KOPT-K1 (cell line): ENCODE measurements at regions not wholly inside any gene's neighbourhood (a gene's known extent, or its start where the extent isn't known, plus 50 kb on each side); places are given as distances from the start of the nearest gene placed in this dataset.

ENCODE experiments used
- H3K27ac ChIP-seq: fragments of 200-600 bp; sonication (generic); 2 replicates; pipeline ENCODE4 v1.5.1; 2016; ENCODE audit warnings: antibody characterized with exemption, mild to moderate bottlenecking, low read depth, low read length; ENCODE audit not compliant: poor library complexity, severe bottlenecking
- H3K36me3 ChIP-seq: fragments of 200-600 bp; sonication (generic); 2 replicates; pipeline ENCODE4 v1.5.1; 2017; ENCODE audit warnings: antibody characterized with exemption, mild to moderate bottlenecking, low read length, moderate library complexity; ENCODE audit not compliant: insufficient read depth
- H3K9me3 ChIP-seq: fragments of 200-600 bp; sonication (generic); 2 replicates; pipeline ENCODE4 v1.5.1; 2017; ENCODE audit warnings: antibody characterized with exemption, low read length, mild to moderate bottlenecking; ENCODE audit not compliant: insufficient read depth, poor library complexity, severe bottlenecking

GRCh38 chr13:104310861-104311260, 1244.6 kb upstream of the SLC10A2 start:
- Histone ChIP-seq H3K36me3 (no peaks in the 10 kb centered on the region), H3K27ac (no peak overlapping the region), H3K9me3 (peaks cover 3% of the 10 kb centered on the region)

- H3K36me3 ChIP-seq, result no peaks in the 10 kb centered on the region
- peaks cover 3% of the 10 kb centered on the region for H3K9me3 ChIP-seq
- H3K27ac ChIP-seq, result no peak overlapping the region
Measured at GRCh38 chr13:104309431-104309830, 1243.2 kb upstream of the SLC10A2 start.

GRCh38 chr13:104301171-104301975, 1235.2 kb upstream of the SLC10A2 start:
- no peak overlapping the region for H3K27ac ChIP-seq
- peaks cover 6% of the 10 kb centered on the region for H3K9me3 ChIP-seq
- no peaks in the 10 kb centered on the region for H3K36me3 ChIP-seq

- no peaks in the 10 kb centered on the region for H3K36me3 ChIP-seq
- peaks cover 4% of the 10 kb centered on the region for H3K9me3 ChIP-seq
- H3K27ac ChIP-seq, result no peak overlapping the region
Measured at GRCh38 chr13:104297075-104297474, 1230.9 kb upstream of the SLC10A2 start.

- Histone ChIP-seq H3K9me3 (peaks cover 4% of the 10 kb centered on the region), H3K27ac (no peak overlapping the region), H3K36me3 (no peaks in the 10 kb centered on the region)
Measured at GRCh38 chr13:104296286-104296685, 1230.1 kb upstream of the SLC10A2 start.

GRCh38 chr13:104295537-104295936, 1229.3 kb upstream of the SLC10A2 start:
- Histone ChIP-seq H3K36me3 (no peaks in the 10 kb centered on the region), H3K27ac (no peak overlapping the region), H3K9me3 (peaks cover 4% of the 10 kb centered on the region)

GRCh38 chr13:104289400-104289799, 1223.2 kb upstream of the SLC10A2 start:
- Histone ChIP-seq H3K36me3 (no peaks in the 10 kb centered on the region), H3K9me3 (no peaks in the 10 kb centered on the region), H3K27ac (no peak overlapping the region)

- Histone ChIP-seq H3K36me3 (no peaks in the 10 kb centered on the region), H3K27ac (no peak overlapping the region)
Measured at GRCh38 chr13:104288496-104288895, 1222.3 kb upstream of the SLC10A2 start.

GRCh38 chr13:104286566-104287290, 1220.5 kb upstream of the SLC10A2 start:
- no peaks in the 10 kb centered on the region for H3K36me3 ChIP-seq
- H3K9me3 ChIP-seq, result no peaks in the 10 kb centered on the region
- H3K27ac ChIP-seq, result no peak overlapping the region

More at GRCh38 chr13:104288496-104288895, 1222.3 kb upstream of the SLC10A2 start:
- H3K9me3 ChIP-seq, result no peaks in the 10 kb centered on the region

- no peaks in the 10 kb centered on the region for H3K9me3 ChIP-seq
- no peak overlapping the region for H3K27ac ChIP-seq
- no peaks in the 10 kb centered on the region for H3K36me3 ChIP-seq
Measured at GRCh38 chr13:104281910-104282309, 1215.7 kb upstream of the SLC10A2 start.

- H3K9me3 ChIP-seq, result no peaks in the 10 kb centered on the region
- H3K27ac ChIP-seq, result no peak overlapping the region
- H3K36me3 ChIP-seq, result no peaks in the 10 kb centered on the region
Measured at GRCh38 chr13:104270731-104271130, 1204.5 kb upstream of the SLC10A2 start.

- Histone ChIP-seq H3K9me3 (no peaks in the 10 kb centered on the region), H3K36me3 (no peaks in the 10 kb centered on the region), H3K27ac (no peak overlapping the region)
Measured at GRCh38 chr13:104267206-104267811, 1201.1 kb upstream of the SLC10A2 start.

- Histone ChIP-seq H3K9me3 (no peaks in the 10 kb centered on the region), H3K27ac (no peak overlapping the region), H3K36me3 (no peaks in the 10 kb centered on the region)
Measured at GRCh38 chr13:104256701-104257100, 1190.5 kb upstream of the SLC10A2 start.

- Histone ChIP-seq H3K36me3 (no peaks in the 10 kb centered on the region), H3K27ac (no peak overlapping the region), H3K9me3 (no peaks in the 10 kb centered on the region)
Measured at GRCh38 chr13:104253063-104253680, 1187.0 kb upstream of the SLC10A2 start.

- Histone ChIP-seq H3K36me3 (no peaks in the 10 kb centered on the region), H3K9me3 (no peaks in the 10 kb centered on the region), H3K27ac (no peak overlapping the region)
Measured at GRCh38 chr13:104251931-104252330, 1185.7 kb upstream of the SLC10A2 start.
